CD4-positive, alpha-beta T cell treated with Interleukin-4 for 1 hour (primary cell): ENCODE measurements at regions not wholly inside any gene's neighbourhood (a gene's known extent, or its start where the extent isn't known, plus 50 kb on each side); places are given as distances from the start of the nearest gene placed in this dataset.

Source experiments
- DNase-seq, 2 donors: peaks; one replicate each; pipeline ENCODE4 v3.0.0-alpha.2; 2020 to 2022

- DNase-seq = no peak
Observed at GRCh38 chr12:58270966-58271705, 329.8 kb downstream of the ATP23 start.

GRCh38 chr12:58272461-58272860 is 331.1 kb downstream of the ATP23 start:
- no peak for DNase-seq

- no peak for DNase-seq
Observed at GRCh38 chr12:58277231-58277630, 335.9 kb downstream of the ATP23 start.

GRCh38 chr12:58283553-58283952 is 342.2 kb downstream of the ATP23 start:
- DNase-seq = no peak

GRCh38 chr12:58285551-58285950 is 344.2 kb downstream of the ATP23 start:
- no peak for DNase-seq

GRCh38 chr12:58286353-58286752 is 345.0 kb downstream of the ATP23 start:
- DNase-seq = no peak

- no peak for DNase-seq
Observed at GRCh38 chr12:58288190-58288589, 346.8 kb downstream of the ATP23 start.

GRCh38 chr12:58291106-58291505 is 349.7 kb downstream of the ATP23 start:
- no peak for DNase-seq

GRCh38 chr12:58293308-58293982 is 352.1 kb downstream of the ATP23 start:
- no peak for DNase-seq

- no peak for DNase-seq
Observed at GRCh38 chr12:58295268-58295667, 353.9 kb downstream of the ATP23 start.

GRCh38 chr12:58296863-58297262 is 355.5 kb downstream of the ATP23 start:
- DNase-seq = no peak

- DNase-seq = no peak
Observed at GRCh38 chr12:58298803-58299202, 357.4 kb downstream of the ATP23 start.

- no peak for DNase-seq
Observed at GRCh38 chr12:58299371-58299770, 358.0 kb downstream of the ATP23 start.

GRCh38 chr12:58301038-58301729 is 359.8 kb downstream of the ATP23 start:
- DNase-seq = no peak

GRCh38 chr12:58301730-58302122 is 360.4 kb downstream of the ATP23 start:
- DNase-seq = no peak

GRCh38 chr12:58302487-58303011 is 361.2 kb downstream of the ATP23 start:
- DNase-seq = no peak

- no peak for DNase-seq
Observed at GRCh38 chr12:58306266-58307000, 365.1 kb downstream of the ATP23 start.

- DNase-seq = no peak
Observed at GRCh38 chr12:58309806-58310205, 368.4 kb downstream of the ATP23 start.

GRCh38 chr12:58310368-58310767 is 369.0 kb downstream of the ATP23 start:
- no peak for DNase-seq

- no peak for DNase-seq
Observed at GRCh38 chr12:58310809-58311622, 369.6 kb downstream of the ATP23 start.

- no peak for DNase-seq
Observed at GRCh38 chr12:58313091-58313855, 371.9 kb downstream of the ATP23 start.
